HG02763 (cell line): ENCODE measurements at regions not wholly inside any gene's neighbourhood (a gene's known extent, or its start where the extent isn't known, plus 50 kb on each side); places are given as distances from the start of the nearest gene placed in this dataset.

ENCODE experiments used
- ATAC-seq: cut with Tn5 transposase; IDR thresholded peaks from one replicate; pipeline ENCODE4 v1.9.1; 2021; ENCODE audit warnings: mild to moderate bottlenecking, moderate library complexity; ENCODE audit not compliant: unreplicated experiment

DNA sequence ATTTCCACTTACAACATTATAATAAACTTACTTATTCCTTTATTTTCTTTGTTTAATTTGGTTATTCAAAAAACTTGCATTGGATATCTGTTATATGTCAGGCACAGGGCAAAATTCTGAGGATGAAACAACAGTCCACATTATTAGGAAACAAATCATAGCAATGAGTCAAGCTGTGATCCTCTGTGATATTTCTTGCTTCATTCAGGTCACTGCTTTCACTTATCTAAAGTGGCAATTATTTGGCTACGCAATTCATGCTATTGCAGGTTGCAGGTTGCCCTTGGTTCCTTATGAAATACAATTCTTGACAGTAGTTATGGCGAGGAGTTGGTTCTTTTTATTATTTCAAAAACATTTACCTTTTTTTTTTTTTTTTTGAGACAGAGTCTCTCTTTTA, 66.4 kb upstream of the CNTN6 start:
- ATAC-seq = no peak

DNA sequence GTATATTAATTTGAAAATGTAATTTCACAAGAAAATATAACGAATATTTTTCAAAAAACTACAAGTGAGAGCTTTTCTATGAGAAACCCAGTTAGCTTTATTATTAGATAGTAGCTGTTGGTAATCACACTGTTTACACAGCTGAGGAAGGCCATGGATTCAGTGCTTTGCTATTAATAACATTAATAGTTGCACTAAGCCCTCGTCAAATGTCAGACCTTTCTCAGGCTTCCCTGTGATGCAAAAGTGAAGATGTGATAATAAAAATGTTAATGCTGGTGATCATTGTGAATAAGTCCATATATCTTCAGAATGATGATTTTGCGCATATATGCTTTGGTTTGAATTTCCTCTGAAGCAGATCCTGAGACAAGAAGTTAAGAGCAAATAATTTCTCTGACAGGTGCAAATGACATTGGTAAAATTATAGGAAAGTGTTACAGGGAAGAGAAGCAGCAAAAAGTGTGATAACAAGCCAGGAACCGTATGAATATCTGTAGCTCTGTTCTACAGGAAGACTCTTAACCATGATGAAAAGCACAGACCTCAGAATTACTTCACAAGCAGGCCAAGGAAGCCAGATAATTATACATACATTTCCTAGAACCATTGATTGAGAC, 56.5 kb upstream of the CNTN6 start:
- no peak for ATAC-seq

DNA sequence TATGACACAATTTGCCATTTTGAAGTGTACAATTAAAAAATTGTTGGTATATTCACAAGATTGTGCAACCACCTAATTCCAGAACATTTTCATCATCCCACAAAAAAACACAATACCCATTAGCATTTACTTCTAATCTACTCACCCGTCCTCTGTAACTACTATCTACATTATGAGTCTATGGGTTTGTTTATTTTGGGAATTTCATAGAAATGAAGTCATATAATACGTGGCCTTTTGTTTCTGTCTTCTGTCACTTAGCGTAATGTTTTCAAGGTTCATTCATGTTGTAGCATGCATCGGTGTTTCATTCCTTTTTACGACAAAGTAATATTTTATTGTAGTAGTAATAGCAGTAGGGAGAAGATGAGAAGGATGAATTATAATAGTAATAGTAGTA, 55.2 kb upstream of the CNTN6 start:
- ATAC-seq = no peak
